ENCODE measurements at regions not wholly inside any gene's neighbourhood (a gene's known extent, or its start where the extent isn't known, plus 50 kb on each side); places are given as distances from the start of the nearest gene placed in this dataset.

- no peak for TF ChIP-seq CTCF (IDR thresholded peaks at IDR 0.05)
- no peak for TF ChIP-seq POLR2A (IDR thresholded peaks at IDR 0.05)
- no peak for TF ChIP-seq POLR2AphosphoS5 (IDR thresholded peaks at IDR 0.05)
- TF ChIP-seq EP300 (IDR thresholded peaks at IDR 0.05), result no peak
Measured at GRCh38 chr12:107581619-107582015, 104.0 kb upstream of the PWP1 start.
